ENCODE measurements at regions not wholly inside any gene's neighbourhood (a gene's known extent, or its start where the extent isn't known, plus 50 kb on each side); places are given as distances from the start of the nearest gene placed in this dataset.

GRCh38 chr20:41870869-41871462, 252.8 kb upstream of the CHD6 start:
- dilution Hi-C loops (cut with MboI; ENCODE audit: extremely low pct_ligation_motif_present, low sequenced_read_pairs), result no loop called here
- no peaks in the 10 kb centered on the region for H3K79me2 ChIP-seq (ENCODE audit: control insufficient read depth, insufficient read depth, low read length)
- H3K36me3 ChIP-seq (ENCODE audit: control insufficient read depth in 2 of 2, extremely low read depth in 1 of 2, insufficient read depth in 2 of 2, low read length in 2 of 2), result no peaks in the 10 kb centered on the region
- TF ChIP-seq EZH2 (IDR thresholded peaks at IDR 0.05; ENCODE audit: low read length), result no peak
- no peak for TF ChIP-seq CTCF (optimal IDR thresholded peaks at IDR 0.05 in 1 of 3, IDR thresholded peaks at IDR 0.05 in 1 of 3, conservative IDR thresholded peaks at IDR 0.05 in 1 of 3; ENCODE audit: extremely low read depth in 1 of 3, insufficient read depth in 2 of 3, low read length in 3 of 3)
- H3K9me3 ChIP-seq (ENCODE audit: control insufficient read depth, low read depth, low read length), result no peaks in the 10 kb centered on the region
- FAIRE-seq (no peak), DNase-seq (ENCODE audit: low read depth, low spot score) (no peak)
- H3K4me2 ChIP-seq (ENCODE audit: control insufficient read depth, extremely low read depth, insufficient read depth, low read depth, low read length), result no peak overlapping the region
- no peak overlapping the region for H3K27ac ChIP-seq (ENCODE audit: control insufficient read depth, insufficient read depth, low read length)
- H2AFZ ChIP-seq (ENCODE audit: control insufficient read depth, low read length), result no peak overlapping the region
- no peaks in the 10 kb centered on the region for H3K27me3 ChIP-seq (ENCODE audit: control insufficient read depth, extremely low read depth, insufficient read depth, low read length)
- H3K4me1 ChIP-seq (ENCODE audit: control insufficient read depth, extremely low read depth, insufficient read depth, low read length), result peaks cover 2% of the 10 kb centered on the region
- H4K20me1 ChIP-seq (ENCODE audit: control insufficient read depth, extremely low read depth, insufficient read depth, low read length), result no peaks in the 10 kb centered on the region
- H3K9ac ChIP-seq (ENCODE audit: control insufficient read depth, extremely low read depth, insufficient read depth, low read length), result no peak overlapping the region
- H3K4me3 ChIP-seq (ENCODE audit: control insufficient read depth in 2 of 3, extremely low read depth in 1 of 3, insufficient read depth in 2 of 3, low read depth in 1 of 3, low read length in 3 of 3), result no peak overlapping the region
- H3K9me1 ChIP-seq (ENCODE audit: control insufficient read depth, extremely low read depth, insufficient read depth, low read length), result no peaks in the 10 kb centered on the region

GRCh38 chr20:41869261-41869660, 251.1 kb upstream of the CHD6 start:
- Histone ChIP-seq H3K36me3 (ENCODE audit: control insufficient read depth in 2 of 2, extremely low read depth in 1 of 2, insufficient read depth in 2 of 2, low read length in 2 of 2) (no peaks in the 10 kb centered on the region), H4K20me1 (ENCODE audit: control insufficient read depth, extremely low read depth, insufficient read depth, low read length) (no peaks in the 10 kb centered on the region), H3K4me1 (ENCODE audit: control insufficient read depth, extremely low read depth, insufficient read depth, low read length) (peaks cover 9% of the 10 kb centered on the region), H3K4me3 (ENCODE audit: control insufficient read depth in 2 of 3, extremely low read depth in 1 of 3, insufficient read depth in 2 of 3, low read depth in 1 of 3, low read length in 3 of 3) (no peak overlapping the region), H3K79me2 (ENCODE audit: control insufficient read depth, insufficient read depth, low read length) (no peaks in the 10 kb centered on the region), H3K9ac (ENCODE audit: control insufficient read depth, extremely low read depth, insufficient read depth, low read length) (no peak overlapping the region), H3K9me3 (ENCODE audit: control insufficient read depth, low read depth, low read length) (no peaks in the 10 kb centered on the region), H3K9me1 (ENCODE audit: control insufficient read depth, extremely low read depth, insufficient read depth, low read length) (no peaks in the 10 kb centered on the region), H3K27ac (ENCODE audit: control insufficient read depth, insufficient read depth, low read length) (no peak overlapping the region), H3K4me2 (ENCODE audit: control insufficient read depth, extremely low read depth, insufficient read depth, low read depth, low read length) (no peak overlapping the region), H2AFZ (ENCODE audit: control insufficient read depth, low read length) (no peak overlapping the region), H3K27me3 (ENCODE audit: control insufficient read depth, extremely low read depth, insufficient read depth, low read length) (no peaks in the 10 kb centered on the region)
- DNase-seq (ENCODE audit: low read depth, low spot score), result no peak
- FAIRE-seq, result no peak
- dilution Hi-C loops (cut with MboI; ENCODE audit: extremely low pct_ligation_motif_present, low sequenced_read_pairs), result no loop called here
- TF ChIP-seq EZH2 (IDR thresholded peaks at IDR 0.05; ENCODE audit: low read length) (no peak), CTCF (optimal IDR thresholded peaks at IDR 0.05 in 1 of 3, IDR thresholded peaks at IDR 0.05 in 1 of 3, conservative IDR thresholded peaks at IDR 0.05 in 1 of 3; ENCODE audit: extremely low read depth in 1 of 3, insufficient read depth in 2 of 3, low read length in 3 of 3) (no peak)
